ENCODE measurements at regions not wholly inside any gene's neighbourhood (a gene's known extent, or its start where the extent isn't known, plus 50 kb on each side); places are given as distances from the start of the nearest gene placed in this dataset.

DNA sequence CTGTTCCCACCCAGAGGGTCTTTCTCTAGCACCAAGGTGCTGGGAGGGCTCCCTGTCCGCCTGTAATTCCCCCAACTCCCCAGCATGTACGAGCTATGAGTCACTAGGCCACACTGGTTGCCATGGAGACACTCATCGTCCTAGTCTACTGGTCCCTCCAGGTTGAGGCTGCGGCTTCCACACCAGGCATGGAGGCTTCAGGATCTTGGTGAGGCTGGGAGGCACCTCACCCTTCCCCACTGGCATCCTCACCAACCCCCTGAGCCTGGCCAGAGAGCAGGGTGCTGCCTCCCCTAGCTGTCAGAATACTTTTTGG is 75.6 kb upstream of the KAZN start:
- H3K27me3 Mint-ChIP-seq = peaks cover 11% of the 10 kb centered on the region
- intact Hi-C loops (cut with micrococcal nuclease) = no loop called here
- Histone ChIP-seq H3K27me3 (replicated peaks in 1 of 4; ENCODE audit: control extremely low read depth in 1 of 4, control insufficient read depth in 3 of 4, insufficient read depth in 4 of 4, low read length in 3 of 4) (no peaks in the 10 kb centered on the region), H3K9me3 (ENCODE audit: control extremely low read depth in 1 of 3, control insufficient read depth in 2 of 3, insufficient read depth in 1 of 3, low read length in 2 of 3) (no peaks in the 10 kb centered on the region), H3K27ac (ENCODE audit: low read length in 2 of 2) (no peak overlapping the region), H4K20me1 (ENCODE audit: control insufficient read depth, insufficient read depth, low read length, poor library complexity, severe bottlenecking) (no peaks in the 10 kb centered on the region), H3K4me1 (ENCODE audit: control insufficient read depth in 2 of 2, insufficient read depth in 2 of 2, low read length in 2 of 2) (no peaks in the 10 kb centered on the region), H3K36me3 (replicated peaks in 1 of 2; ENCODE audit: control extremely low read depth in 1 of 2, control insufficient read depth in 1 of 2, extremely low read depth in 1 of 2, insufficient read depth in 2 of 2, low read length in 1 of 2) (no peaks in the 10 kb centered on the region), H3K79me2 (ENCODE audit: control insufficient read depth, insufficient read depth, low read length) (no peaks in the 10 kb centered on the region), H3K4me2 (replicated peaks; ENCODE audit: low read depth, low read length, poor library complexity, severe bottlenecking) (no peak overlapping the region), H3K9ac (ENCODE audit: low read length) (no peak overlapping the region), H3K4me3 (ENCODE audit: control extremely low read depth in 1 of 5, extremely low read depth in 1 of 5, insufficient read depth in 1 of 5, low read depth in 2 of 5, low read length in 4 of 5) (no peak overlapping the region), H2AFZ (ENCODE audit: insufficient read depth, low read depth, low read length, poor library complexity, severe bottlenecking) (no peak overlapping the region)
- 74% methylated on average over 4 of the region's 4 CpGs for whole genome bisulfite sequencing (ENCODE audit: insufficient coverage)
- no peak overlapping the region for H3K27ac Mint-ChIP-seq
- DNase-seq = no peak
- no peak for TF ChIP-seq EZH2 (IDR thresholded peaks at IDR 0.05; ENCODE audit: borderline replicate concordance, insufficient read depth, low read depth, low read length, poor library complexity, severe bottlenecking)
- TF ChIP-seq, protein P1, sequence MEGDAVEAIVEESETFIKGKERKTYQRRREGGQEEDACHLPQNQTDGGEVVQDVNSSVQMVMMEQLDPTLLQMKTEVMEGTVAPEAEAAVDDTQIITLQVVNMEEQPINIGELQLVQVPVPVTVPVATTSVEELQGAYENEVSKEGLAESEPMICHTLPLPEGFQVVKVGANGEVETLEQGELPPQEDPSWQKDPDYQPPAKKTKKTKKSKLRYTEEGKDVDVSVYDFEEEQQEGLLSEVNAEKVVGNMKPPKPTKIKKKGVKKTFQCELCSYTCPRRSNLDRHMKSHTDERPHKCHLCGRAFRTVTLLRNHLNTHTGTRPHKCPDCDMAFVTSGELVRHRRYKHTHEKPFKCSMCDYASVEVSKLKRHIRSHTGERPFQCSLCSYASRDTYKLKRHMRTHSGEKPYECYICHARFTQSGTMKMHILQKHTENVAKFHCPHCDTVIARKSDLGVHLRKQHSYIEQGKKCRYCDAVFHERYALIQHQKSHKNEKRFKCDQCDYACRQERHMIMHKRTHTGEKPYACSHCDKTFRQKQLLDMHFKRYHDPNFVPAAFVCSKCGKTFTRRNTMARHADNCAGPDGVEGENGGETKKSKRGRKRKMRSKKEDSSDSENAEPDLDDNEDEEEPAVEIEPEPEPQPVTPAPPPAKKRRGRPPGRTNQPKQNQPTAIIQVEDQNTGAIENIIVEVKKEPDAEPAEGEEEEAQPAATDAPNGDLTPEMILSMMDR (IDR thresholded peaks at IDR 0.05) = no peak
- ChIA-PET POLR2A (no interaction called here), CTCF (no interaction called here)
- no peak overlapping the region for H3K4me3 Mint-ChIP-seq
- H3K9me3 Mint-ChIP-seq (ENCODE audit: insufficient read depth) = no peaks in the 10 kb centered on the region
- no peak for ATAC-seq (ENCODE audit: low read depth)
- H3K4me1 Mint-ChIP-seq = no peaks in the 10 kb centered on the region

DNA sequence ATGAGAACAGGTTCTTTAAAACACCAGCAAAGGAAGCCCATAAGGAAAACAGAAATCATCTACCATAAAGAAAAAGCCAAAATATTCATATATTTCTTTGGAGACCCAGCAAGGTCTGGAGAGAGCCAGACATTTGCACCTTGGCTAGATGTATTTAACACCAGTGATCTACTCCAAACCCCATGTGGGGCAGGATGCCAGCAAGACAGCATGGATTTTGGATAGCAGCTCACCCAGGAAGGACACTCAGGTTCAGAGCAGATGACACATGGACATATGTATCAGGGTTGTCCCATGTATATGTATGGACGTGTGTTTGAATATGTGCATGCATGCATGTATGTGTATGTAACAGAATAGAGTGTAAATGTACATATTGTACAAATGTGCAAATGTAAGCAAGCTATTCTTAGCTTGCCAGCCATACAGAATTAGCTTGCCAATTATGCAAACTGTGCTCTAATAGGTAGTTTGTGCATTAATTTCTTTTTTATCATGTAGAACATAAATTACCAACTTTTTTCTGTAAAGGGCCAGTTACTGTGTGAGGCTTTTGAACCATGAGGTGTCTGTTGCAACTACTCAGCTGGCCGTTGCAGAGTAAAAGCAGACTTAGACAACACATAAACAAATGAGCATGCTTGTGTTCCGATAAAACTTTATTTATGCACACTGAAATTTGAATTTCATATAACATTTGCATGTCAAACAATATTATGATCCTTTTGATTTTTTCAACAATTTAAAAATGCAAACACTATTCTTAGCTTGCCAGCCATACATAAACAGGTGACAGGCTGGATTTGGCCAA is 73.5 kb upstream of the KAZN start:
- ChIA-PET POLR2A (no interaction called here), CTCF (no interaction called here)
- H3K27me3 ChIP-seq (replicated peaks in 1 of 4; ENCODE audit: control extremely low read depth in 1 of 4, control insufficient read depth in 3 of 4, insufficient read depth in 4 of 4, low read length in 3 of 4) = no peaks in the 10 kb centered on the region
- 78% methylated on average over 1 of the region's 3 CpGs for WGBS (ENCODE audit: insufficient coverage)
- no peak overlapping the region for H3K4me3 ChIP-seq (ENCODE audit: control extremely low read depth in 1 of 5, extremely low read depth in 1 of 5, insufficient read depth in 1 of 5, low read depth in 2 of 5, low read length in 4 of 5)
- no peaks in the 10 kb centered on the region for H3K9me3 ChIP-seq (ENCODE audit: control extremely low read depth in 1 of 3, control insufficient read depth in 2 of 3, insufficient read depth in 1 of 3, low read length in 2 of 3)
- TF ChIP-seq EZH2 (IDR thresholded peaks at IDR 0.05; ENCODE audit: borderline replicate concordance, insufficient read depth, low read depth, low read length, poor library complexity, severe bottlenecking) = no peak
- TF ChIP-seq, protein P1 (IDR thresholded peaks at IDR 0.05) = no peak
- intact Hi-C loops (cut with micrococcal nuclease) = no loop called here
- H3K79me2 ChIP-seq (ENCODE audit: control insufficient read depth, insufficient read depth, low read length) = no peaks in the 10 kb centered on the region
- no peak overlapping the region for H3K27ac ChIP-seq (ENCODE audit: low read length in 2 of 2)
- H3K4me2 ChIP-seq (replicated peaks; ENCODE audit: low read depth, low read length, poor library complexity, severe bottlenecking) = no peak overlapping the region
- no peaks in the 10 kb centered on the region for H3K36me3 ChIP-seq (replicated peaks in 1 of 2; ENCODE audit: control extremely low read depth in 1 of 2, control insufficient read depth in 1 of 2, extremely low read depth in 1 of 2, insufficient read depth in 2 of 2, low read length in 1 of 2)
- Mint-ChIP-seq H3K4me3 (no peak overlapping the region), H3K27ac (no peak overlapping the region), H3K27me3 (peaks cover 14% of the 10 kb centered on the region), H3K4me1 (no peaks in the 10 kb centered on the region), H3K9me3 (ENCODE audit: insufficient read depth) (no peaks in the 10 kb centered on the region)
- no peaks in the 10 kb centered on the region for H3K4me1 ChIP-seq (ENCODE audit: control insufficient read depth in 2 of 2, insufficient read depth in 2 of 2, low read length in 2 of 2)
- ATAC-seq (ENCODE audit: low read depth) = no peak
- H4K20me1 ChIP-seq (ENCODE audit: control insufficient read depth, insufficient read depth, low read length, poor library complexity, severe bottlenecking) = no peaks in the 10 kb centered on the region
- no peak for DNase-seq
- no peak overlapping the region for H2AFZ ChIP-seq (ENCODE audit: insufficient read depth, low read depth, low read length, poor library complexity, severe bottlenecking)
- H3K9ac ChIP-seq (ENCODE audit: low read length) = no peak overlapping the region

Data from B cell (primary cell).